Endothelial cell of umbilical vein (primary cell): ENCODE measurements at regions not wholly inside any gene's neighbourhood (a gene's known extent, or its start where the extent isn't known, plus 50 kb on each side); places are given as distances from the start of the nearest gene placed in this dataset.

ENCODE experiments used
- MAX ChIP-seq: IDR thresholded peaks from 2 replicates; pipeline ENCODE4 v1.6.1; 2011; ENCODE audit not compliant: insufficient read depth, insufficient read length
- POLR2AphosphoS5 ChIP-seq: IDR thresholded peaks from 2 replicates; pipeline ENCODE4 v1.6.1; 2012; ENCODE audit warnings: low read depth, mild to moderate bottlenecking, control low read depth, low read length, moderate library complexity; ENCODE audit not compliant: insufficient read depth
- TF ChIP-seq, protein P1 (sequence below), 2 donors: IDR thresholded peaks; 1 replicate in 1 of 2; 2 replicates in 1 of 2; pipeline ENCODE4 v1.5.1; 2011; ENCODE audit warnings: low read length in 2 of 2, mild to moderate bottlenecking in 2 of 2, moderate library complexity in 2 of 2, control low read depth in 1 of 2, inconsistent platforms in 1 of 2, low read depth in 1 of 2; ENCODE audit not compliant: insufficient read depth in 1 of 2; ENCODE audit errors: extremely low read depth in 1 of 2

DNA sequence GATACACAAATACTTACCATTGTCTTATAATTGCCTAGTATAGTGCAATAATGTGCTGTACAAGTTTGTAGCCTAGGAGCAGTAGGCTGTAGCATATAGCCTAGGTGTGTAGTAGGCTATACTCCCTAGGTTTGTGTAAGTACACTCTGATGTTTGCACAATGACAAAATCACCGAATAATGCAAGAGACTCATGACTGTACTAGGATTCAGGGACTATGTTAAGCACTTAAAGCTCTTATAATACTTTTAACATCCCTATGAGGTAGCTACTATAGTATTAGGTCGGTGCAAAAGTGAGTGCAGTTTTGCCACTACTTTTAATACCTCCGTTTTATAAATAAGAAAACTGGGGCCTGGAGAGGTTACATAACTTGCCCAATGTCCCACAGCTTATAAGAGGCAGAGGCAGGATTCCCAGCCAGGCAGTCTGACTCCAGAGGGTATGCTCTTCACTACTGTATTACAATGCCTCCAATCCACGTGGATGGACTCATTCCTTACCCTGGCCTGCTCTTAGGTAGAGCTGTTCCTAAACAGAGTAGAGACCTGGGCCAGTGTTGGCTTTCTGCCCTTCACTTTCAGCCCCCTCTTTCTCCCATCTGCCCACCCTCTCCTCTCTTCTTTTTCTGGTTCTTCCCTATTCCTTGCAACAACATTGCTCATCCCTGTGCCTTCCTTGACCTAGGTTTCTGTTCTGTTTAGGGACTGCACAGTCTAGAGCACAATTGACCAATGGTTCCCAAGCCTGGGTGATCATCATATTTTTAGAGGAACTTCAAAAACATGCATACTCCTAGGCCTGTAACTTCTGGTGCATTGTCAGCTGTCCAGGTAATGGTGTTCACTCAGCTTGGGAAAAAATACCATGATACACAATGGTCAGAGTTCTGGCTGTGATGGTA lies 114.0 kb downstream of the CARTPT start:
- TF ChIP-seq, protein P1, sequence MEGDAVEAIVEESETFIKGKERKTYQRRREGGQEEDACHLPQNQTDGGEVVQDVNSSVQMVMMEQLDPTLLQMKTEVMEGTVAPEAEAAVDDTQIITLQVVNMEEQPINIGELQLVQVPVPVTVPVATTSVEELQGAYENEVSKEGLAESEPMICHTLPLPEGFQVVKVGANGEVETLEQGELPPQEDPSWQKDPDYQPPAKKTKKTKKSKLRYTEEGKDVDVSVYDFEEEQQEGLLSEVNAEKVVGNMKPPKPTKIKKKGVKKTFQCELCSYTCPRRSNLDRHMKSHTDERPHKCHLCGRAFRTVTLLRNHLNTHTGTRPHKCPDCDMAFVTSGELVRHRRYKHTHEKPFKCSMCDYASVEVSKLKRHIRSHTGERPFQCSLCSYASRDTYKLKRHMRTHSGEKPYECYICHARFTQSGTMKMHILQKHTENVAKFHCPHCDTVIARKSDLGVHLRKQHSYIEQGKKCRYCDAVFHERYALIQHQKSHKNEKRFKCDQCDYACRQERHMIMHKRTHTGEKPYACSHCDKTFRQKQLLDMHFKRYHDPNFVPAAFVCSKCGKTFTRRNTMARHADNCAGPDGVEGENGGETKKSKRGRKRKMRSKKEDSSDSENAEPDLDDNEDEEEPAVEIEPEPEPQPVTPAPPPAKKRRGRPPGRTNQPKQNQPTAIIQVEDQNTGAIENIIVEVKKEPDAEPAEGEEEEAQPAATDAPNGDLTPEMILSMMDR (IDR thresholded peaks at IDR 0.05; ENCODE audit: extremely low read depth in 1 of 2, insufficient read depth in 1 of 2, low read depth in 1 of 2, low read length in 2 of 2), result no peak
- TF ChIP-seq MAX, result no peak
- no peak for TF ChIP-seq POLR2AphosphoS5
